MG63 (cell line): ENCODE measurements at regions not wholly inside any gene's neighbourhood (a gene's known extent, or its start where the extent isn't known, plus 50 kb on each side); places are given as distances from the start of the nearest gene placed in this dataset.

Experiments used
- DNase-seq: peaks from one replicate; pipeline ENCODE4 v3.0.0-alpha.2; 2020
- H3K27me3 ChIP-seq: fragments of 250-450 bp; sonication (Bioruptor Pico); 2 replicates; pipeline ENCODE4 v1.5.1; 2020; ENCODE audit warnings: mild to moderate bottlenecking, moderate library complexity
- H3K36me3 ChIP-seq: fragments of 250-450 bp; sonication (Bioruptor Pico); 2 replicates; pipeline ENCODE4 v1.5.1; 2020; ENCODE audit warnings: mild to moderate bottlenecking, moderate library complexity
- H3K4me3 ChIP-seq: fragments of 250-450 bp; sonication (Bioruptor Pico); 2 replicates; pipeline ENCODE4 v1.5.1; 2020; ENCODE audit warnings: mild to moderate bottlenecking, moderate library complexity
- H3K9me3 ChIP-seq: fragments of 250-450 bp; sonication (Bioruptor Pico); 2 replicates; pipeline ENCODE4 v1.5.1; 2020; ENCODE audit warnings: mild to moderate bottlenecking, moderate library complexity

DNA sequence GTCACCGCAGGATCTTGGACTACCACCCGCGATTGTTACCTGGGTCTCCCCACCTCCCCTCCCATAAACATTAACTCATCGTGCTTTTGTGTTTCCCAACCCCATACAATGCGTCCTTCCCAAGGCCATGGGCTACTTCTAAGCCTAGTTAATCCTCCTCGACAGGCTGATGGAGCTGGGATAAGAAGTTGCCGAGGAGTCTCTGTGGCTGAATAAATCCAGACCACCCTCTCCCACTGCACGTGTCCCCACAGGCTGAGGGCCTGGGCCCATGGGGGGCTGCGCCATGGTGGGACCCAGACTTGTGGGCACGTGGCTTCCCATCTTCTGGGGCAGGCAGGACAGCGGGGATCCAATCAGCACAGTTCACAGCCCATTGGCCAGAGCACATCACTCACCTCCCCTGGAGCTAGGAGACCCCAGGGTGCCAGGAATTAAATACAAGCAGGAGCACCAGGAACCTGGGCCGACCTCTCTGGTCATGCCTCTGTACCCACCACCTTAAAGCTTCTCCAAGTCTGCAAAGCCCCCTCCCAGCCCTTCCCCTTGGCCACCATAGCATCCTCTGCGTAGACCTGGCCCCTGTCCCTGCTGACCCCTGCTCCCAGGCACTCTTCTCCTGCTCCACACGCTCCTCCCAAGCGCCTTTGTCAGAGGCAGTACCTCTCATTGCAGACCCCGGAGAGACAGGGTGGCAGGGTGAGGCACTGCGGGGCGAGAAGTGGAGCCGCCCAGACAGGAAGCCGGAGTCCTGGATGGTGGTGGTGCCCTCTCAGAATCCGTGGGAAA, 51.0 kb upstream of the ID2 start:
- no peak overlapping the region for H3K4me3 ChIP-seq
- DNase-seq: no peak
- H3K27me3 ChIP-seq: no peaks in the 10 kb centered on the region
- no peaks in the 10 kb centered on the region for H3K36me3 ChIP-seq
- no peaks in the 10 kb centered on the region for H3K9me3 ChIP-seq

DNA sequence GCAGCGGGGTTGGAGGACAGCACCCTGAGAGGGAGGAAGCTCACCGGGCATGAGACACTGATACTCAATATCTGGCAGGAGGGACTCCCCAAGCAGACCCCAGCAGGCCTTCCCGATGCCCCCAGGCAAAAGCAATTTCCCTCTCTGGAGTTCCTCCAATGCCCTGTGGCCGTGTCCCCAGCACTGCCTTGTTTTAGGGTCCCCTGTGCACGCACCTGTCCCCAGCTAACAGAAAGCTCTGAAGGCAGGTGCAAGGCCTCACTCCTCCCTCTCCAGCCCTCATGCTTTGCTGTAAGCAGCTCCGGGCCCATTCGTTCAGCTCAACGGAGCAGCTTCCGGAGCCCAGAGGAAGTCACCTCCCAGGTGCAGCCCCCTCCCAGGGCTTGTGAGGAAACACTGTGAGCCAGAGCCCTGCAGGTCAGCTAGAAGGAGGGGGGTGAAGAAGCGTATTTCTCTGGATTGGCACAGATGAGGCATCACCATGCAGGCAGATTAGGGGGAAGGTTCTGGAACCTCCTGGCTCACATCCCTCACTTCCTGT, 50.3 kb upstream of the ID2 start:
- Histone ChIP-seq H3K9me3 (no peaks in the 10 kb centered on the region), H3K27me3 (no peaks in the 10 kb centered on the region), H3K4me3 (no peak overlapping the region), H3K36me3 (no peaks in the 10 kb centered on the region)
- no peak for DNase-seq
